ENCODE measurements at regions not wholly inside any gene's neighbourhood (a gene's known extent, or its start where the extent isn't known, plus 50 kb on each side); places are given as distances from the start of the nearest gene placed in this dataset.

- H3K14ac ChIP-seq (ENCODE audit: insufficient read length) = no peak overlapping the region
- no peak overlapping the region for H3K27ac ChIP-seq (ENCODE audit: low read depth, low read length)
- no peak overlapping the region for H4K91ac ChIP-seq (replicated peaks; ENCODE audit: insufficient read length, low read length)
- no peak overlapping the region for H4K5ac ChIP-seq (ENCODE audit: insufficient read length, low read depth, low read length)
- H3K36me3 ChIP-seq (ENCODE audit: control insufficient read depth in 2 of 4, insufficient read depth in 4 of 4, low read length in 3 of 4) = no peaks in the 10 kb centered on the region
- H3K9ac ChIP-seq (replicated peaks in 1 of 4; ENCODE audit: extremely low read depth in 1 of 4, low read depth in 3 of 4, low read length in 3 of 4) = no peak overlapping the region
- H4K20me1 ChIP-seq (replicated peaks in 1 of 2; ENCODE audit: control insufficient read depth in 1 of 2, insufficient read depth in 2 of 2, low read length in 2 of 2) = no peaks in the 10 kb centered on the region
- ChIA-PET POLR2A (ENCODE audit: partially characterized antibody) (no interaction called here), CTCF (ENCODE audit: partially characterized antibody) (interaction anchor here (0.8 to 2.1 kb wide), 10 partner anchors 8 to 396 kb away, joined by 3 to 12 read pairs (median 4); no protein-coding TSS in a partner anchor)
- no peaks in the 10 kb centered on the region for H3K9me3 ChIP-seq (ENCODE audit: insufficient read depth in 2 of 2, low read depth in 1 of 2, low read length in 1 of 2)
- no peak overlapping the region for H2BK120ac ChIP-seq (replicated peaks; ENCODE audit: low read depth, low read length)
- no peak overlapping the region for H3K56ac ChIP-seq (replicated peaks; ENCODE audit: insufficient read length, low read depth, low read length)
- H3K4me1 ChIP-seq (replicated peaks in 1 of 4; ENCODE audit: control insufficient read depth in 3 of 4, insufficient read depth in 4 of 4, low read length in 3 of 4) = peaks cover 0 to 7% (median 5%) of the 10 kb centered on the region in 4 experiments; a peak in 5 of 7 replicates
- no peak overlapping the region for H2BK15ac ChIP-seq (ENCODE audit: low read length)
- DNase-seq (ENCODE audit: low read depth in 1 of 2, low spot score in 2 of 2) = no peak
- H2AK5ac ChIP-seq (ENCODE audit: low read depth, low read length) = no peak overlapping the region
- no peak overlapping the region for H3K4ac ChIP-seq (replicated peaks; ENCODE audit: insufficient read length, low read depth, low read length)
- no peak overlapping the region for H2BK20ac ChIP-seq (ENCODE audit: low read length)
- no peak overlapping the region for H3K4me3 ChIP-seq (ENCODE audit: extremely low read depth in 1 of 4, insufficient read depth in 2 of 4, low read depth in 3 of 4, low read length in 4 of 4)
- no peak for FAIRE-seq
- no peak overlapping the region for H2AFZ ChIP-seq (ENCODE audit: low read length)
- H3K23me2 ChIP-seq (ENCODE audit: low read depth, low read length) = no peaks in the 10 kb centered on the region
- no peaks in the 10 kb centered on the region for H3K79me1 ChIP-seq (ENCODE audit: low read depth, low read length)
- WGBS, 2 experiments (ENCODE audit: extremely low coverage in 1 of 2, insufficient coverage in 1 of 2, insufficient read length in 1 of 2, insufficient replicate concordance in 2 of 2, low coverage in 1 of 2, low lambda C conversion rate in 2 of 2, missing lambda C conversion rate in 1 of 2) = 94% methylated on average over 3 of the region's 3 CpGs; no CpG with 5 or more reads in 1 of the 2 experiments
- H3K79me2 ChIP-seq (ENCODE audit: control insufficient read depth in 1 of 2, insufficient read depth in 2 of 2, low read length in 2 of 2) = no peaks in the 10 kb centered on the region
- no peak overlapping the region for H3K18ac ChIP-seq (ENCODE audit: extremely low read depth, low read length)
- no peaks in the 10 kb centered on the region for H3K27me3 ChIP-seq (replicated peaks in 1 of 4; ENCODE audit: control insufficient read depth in 3 of 4, extremely low read depth in 1 of 4, insufficient read depth in 3 of 4, low read length in 3 of 4)
- no peak overlapping the region for H3K4me2 ChIP-seq (ENCODE audit: insufficient read depth in 1 of 2, low read depth in 2 of 2, low read length in 2 of 2)
- no peak overlapping the region for H2BK12ac ChIP-seq (ENCODE audit: low read depth, low read length)
- no peak overlapping the region for H2BK5ac ChIP-seq (ENCODE audit: low read depth, low read length)
- no peak overlapping the region for H4K8ac ChIP-seq (ENCODE audit: extremely low read depth, insufficient read depth, low read length)
- H3K23ac ChIP-seq (ENCODE audit: insufficient read length) = no peak overlapping the region
- TF ChIP-seq TCF12 (IDR thresholded peaks at IDR 0.05; ENCODE audit: low read depth, low read length) (no peak), TAF7 (optimal IDR thresholded peaks at IDR 0.05; ENCODE audit: borderline replicate concordance, low read depth, low read length) (no peak), SIRT6 (IDR thresholded peaks at IDR 0.05; ENCODE audit: low read length) (no peak), TEAD4 (IDR thresholded peaks at IDR 0.05; ENCODE audit: low read depth, low read length) (no peak), RNF2 (IDR thresholded peaks at IDR 0.05; ENCODE audit: borderline replicate concordance, low read depth, low read length, missing control alignments, poor library complexity, severe bottlenecking) (no peak), SIN3A (conservative IDR thresholded peaks at IDR 0.05 in 1 of 2, IDR thresholded peaks at IDR 0.05 in 1 of 2; ENCODE audit: low read depth in 1 of 2, low read length in 2 of 2) (no peak), YY1 (IDR thresholded peaks at IDR 0.05; ENCODE audit: low read depth, low read length) (no peak), TAF1 (IDR thresholded peaks at IDR 0.05; ENCODE audit: low read depth, low read length) (no peak), POLR2A (IDR thresholded peaks at IDR 0.05; ENCODE audit: control extremely low read depth in 1 of 2, low read depth in 2 of 2, low read length in 2 of 2) (no peak), EP300 (IDR thresholded peaks at IDR 0.05; ENCODE audit: borderline replicate concordance in 1 of 2, low read depth in 2 of 2, low read length in 2 of 2) (no peak), POU5F1 (IDR thresholded peaks at IDR 0.05; ENCODE audit: low read depth, low read length) (no peak), MAX (IDR thresholded peaks at IDR 0.05) (no peak), CBX5 (IDR thresholded peaks at IDR 0.05; ENCODE audit: low read depth, low read length) (no peak), RAD21 (IDR thresholded peaks at IDR 0.05 in 1 of 2, conservative IDR thresholded peaks at IDR 0.05 in 1 of 2; ENCODE audit: low read depth in 2 of 2, low read length in 2 of 2) (no peak)
These were observed 379.4 kb upstream of the MAN1A1 start for GRCh38 chr6:119728935-119729334.
